ENCODE measurements at regions not wholly inside any gene's neighbourhood (a gene's known extent, or its start where the extent isn't known, plus 50 kb on each side); places are given as distances from the start of the nearest gene placed in this dataset.

GRCh38 chr4:124464836-124465235, 247.7 kb downstream of the ANKRD50 start:
- no peaks in the 10 kb centered on the region for H3K27me3 Mint-ChIP-seq (ENCODE audit: low read depth)
- peaks cover 27% of the 10 kb centered on the region for H3K9me3 Mint-ChIP-seq
- no peak overlapping the region for H3K27ac Mint-ChIP-seq
- peaks cover 3% of the 10 kb centered on the region for H3K4me1 Mint-ChIP-seq
- H3K36me3 Mint-ChIP-seq (ENCODE audit: low read depth): peaks cover 3% of the 10 kb centered on the region
- H3K4me3 Mint-ChIP-seq: no peak overlapping the region
- no peak for TF ChIP-seq CTCF (IDR thresholded peaks at IDR 0.05; ENCODE audit: unreplicated experiment in 3 of 3)

GRCh38 chr4:124468360-124468759, 244.2 kb downstream of the ANKRD50 start:
- peaks cover 24% of the 10 kb centered on the region for H3K9me3 Mint-ChIP-seq
- no peak overlapping the region for H3K27ac Mint-ChIP-seq
- no peaks in the 10 kb centered on the region for H3K27me3 Mint-ChIP-seq (ENCODE audit: low read depth)
- no peak for TF ChIP-seq CTCF (IDR thresholded peaks at IDR 0.05; ENCODE audit: unreplicated experiment in 3 of 3)
- H3K4me1 Mint-ChIP-seq: no peaks in the 10 kb centered on the region
- H3K36me3 Mint-ChIP-seq (ENCODE audit: low read depth): peaks cover 3% of the 10 kb centered on the region
- H3K4me3 Mint-ChIP-seq: no peak overlapping the region

GRCh38 chr4:124469981-124470380, 242.6 kb downstream of the ANKRD50 start:
- Mint-ChIP-seq H3K4me3 (no peak overlapping the region), H3K9me3 (peaks cover 28% of the 10 kb centered on the region), H3K4me1 (no peaks in the 10 kb centered on the region), H3K27ac (no peak overlapping the region), H3K36me3 (ENCODE audit: low read depth) (no peaks in the 10 kb centered on the region), H3K27me3 (ENCODE audit: low read depth) (no peaks in the 10 kb centered on the region)
- TF ChIP-seq CTCF (IDR thresholded peaks at IDR 0.05; ENCODE audit: unreplicated experiment in 3 of 3): no peak

- peaks cover 16% of the 10 kb centered on the region for H3K4me1 Mint-ChIP-seq
- H3K27me3 Mint-ChIP-seq (ENCODE audit: low read depth): no peaks in the 10 kb centered on the region
- H3K36me3 Mint-ChIP-seq (ENCODE audit: low read depth): no peaks in the 10 kb centered on the region
- H3K4me3 Mint-ChIP-seq: no peak overlapping the region
- peaks cover 20% of the 10 kb centered on the region for H3K9me3 Mint-ChIP-seq
- H3K27ac Mint-ChIP-seq: peak overlapping the region; percentile 13 to 42 (median 19)
- TF ChIP-seq CTCF (IDR thresholded peaks at IDR 0.05; ENCODE audit: unreplicated experiment in 3 of 3): no peak
These were observed 234.1 kb downstream of the ANKRD50 start for GRCh38 chr4:124478470-124478869.

GRCh38 chr4:124480061-124480460, 232.5 kb downstream of the ANKRD50 start:
- Mint-ChIP-seq H3K27me3 (ENCODE audit: low read depth) (no peaks in the 10 kb centered on the region), H3K9me3 (peaks cover 10% of the 10 kb centered on the region), H3K27ac (no peak overlapping the region), H3K36me3 (ENCODE audit: low read depth) (no peaks in the 10 kb centered on the region), H3K4me1 (peaks cover 25% of the 10 kb centered on the region), H3K4me3 (no peak overlapping the region)
- TF ChIP-seq CTCF (IDR thresholded peaks at IDR 0.05; ENCODE audit: unreplicated experiment in 3 of 3): no peak

- TF ChIP-seq CTCF (IDR thresholded peaks at IDR 0.05; ENCODE audit: unreplicated experiment in 3 of 3): no peak
- Mint-ChIP-seq H3K36me3 (ENCODE audit: low read depth) (no peaks in the 10 kb centered on the region), H3K9me3 (peaks cover 3% of the 10 kb centered on the region), H3K4me1 (peaks cover 25% of the 10 kb centered on the region), H3K27ac (no peak overlapping the region), H3K27me3 (ENCODE audit: low read depth) (no peaks in the 10 kb centered on the region), H3K4me3 (no peak overlapping the region)
These were observed 231.4 kb downstream of the ANKRD50 start for GRCh38 chr4:124481123-124481522.
